ENCODE measurements at regions not wholly inside any gene's neighbourhood (a gene's known extent, or its start where the extent isn't known, plus 50 kb on each side); places are given as distances from the start of the nearest gene placed in this dataset.

GRCh38 chr6:115411756-115412155, 648.9 kb downstream of the FRK start:
- no peak for DNase-seq (ENCODE audit: low read depth)
- TF ChIP-seq, protein P1, sequence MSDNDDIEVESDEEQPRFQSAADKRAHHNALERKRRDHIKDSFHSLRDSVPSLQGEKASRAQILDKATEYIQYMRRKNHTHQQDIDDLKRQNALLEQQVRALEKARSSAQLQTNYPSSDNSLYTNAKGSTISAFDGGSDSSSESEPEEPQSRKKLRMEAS (IDR thresholded peaks at IDR 0.05; ENCODE audit: low read depth, low read length) = no peak
- TF ChIP-seq CTCF (IDR thresholded peaks at IDR 0.05; ENCODE audit: low read depth, low read length) = no peak
- TF ChIP-seq MYC (IDR thresholded peaks at IDR 0.05; ENCODE audit: low read depth, low read length) = no peak
- TF ChIP-seq POLR2A (IDR thresholded peaks at IDR 0.05; ENCODE audit: extremely low read depth, insufficient read length) = no peak
- H3K4me3 ChIP-seq (ENCODE audit: low read depth, low read length) = no peak overlapping the region

DNA sequence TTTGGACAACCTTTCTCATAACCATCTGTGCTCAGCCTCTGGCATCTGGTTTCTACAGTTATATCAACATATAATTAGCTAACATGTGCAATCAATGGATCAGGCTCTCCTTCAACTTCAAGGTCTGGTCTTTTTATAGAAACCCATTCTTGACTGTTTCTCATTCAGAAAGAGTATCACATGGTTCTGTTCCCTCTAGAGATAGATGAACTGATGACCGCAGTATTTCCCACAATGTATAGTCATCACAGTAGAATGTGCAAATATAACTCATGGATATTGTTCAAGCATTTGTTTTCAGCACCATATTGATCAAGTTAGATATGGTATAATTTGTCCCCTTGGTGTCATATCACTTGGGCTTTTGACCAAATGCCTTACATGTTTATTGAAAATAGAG, 656.2 kb downstream of the FRK start:
- no peak for DNase-seq (ENCODE audit: low read depth)
- no peak overlapping the region for H3K4me3 ChIP-seq (ENCODE audit: low read depth, low read length)
- TF ChIP-seq, protein P1 (IDR thresholded peaks at IDR 0.05; ENCODE audit: low read depth, low read length) = no peak
- no peak for TF ChIP-seq MYC (IDR thresholded peaks at IDR 0.05; ENCODE audit: low read depth, low read length)

DNA sequence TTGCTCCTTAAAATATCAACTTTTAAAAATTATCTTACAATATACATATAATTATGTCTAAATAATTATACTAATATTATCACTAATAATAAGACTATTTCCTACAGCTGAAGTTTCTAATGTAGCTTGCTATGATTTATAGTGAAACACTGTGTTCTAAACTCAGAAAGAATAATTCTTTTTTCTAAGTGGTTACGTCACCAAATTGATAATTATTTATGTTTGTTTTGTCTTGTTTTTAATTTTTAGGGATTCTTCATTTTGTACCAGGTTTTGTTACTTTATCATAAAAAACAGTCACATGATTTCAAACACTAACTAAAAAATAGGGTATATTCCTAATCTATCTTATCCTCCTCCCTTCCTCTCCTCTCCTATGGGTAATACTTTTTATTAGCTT, 662.1 kb downstream of the FRK start:
- TF ChIP-seq, protein P1 (IDR thresholded peaks at IDR 0.05; ENCODE audit: low read depth, low read length) = no peak
- TF ChIP-seq CTCF (IDR thresholded peaks at IDR 0.05; ENCODE audit: low read depth, low read length) (no peak), POLR2A (IDR thresholded peaks at IDR 0.05; ENCODE audit: extremely low read depth, insufficient read length) (no peak), MYC (IDR thresholded peaks at IDR 0.05; ENCODE audit: low read depth, low read length) (no peak)
- no peak overlapping the region for H3K4me3 ChIP-seq (ENCODE audit: low read depth, low read length)
- DNase-seq (ENCODE audit: low read depth) = no peak

DNA sequence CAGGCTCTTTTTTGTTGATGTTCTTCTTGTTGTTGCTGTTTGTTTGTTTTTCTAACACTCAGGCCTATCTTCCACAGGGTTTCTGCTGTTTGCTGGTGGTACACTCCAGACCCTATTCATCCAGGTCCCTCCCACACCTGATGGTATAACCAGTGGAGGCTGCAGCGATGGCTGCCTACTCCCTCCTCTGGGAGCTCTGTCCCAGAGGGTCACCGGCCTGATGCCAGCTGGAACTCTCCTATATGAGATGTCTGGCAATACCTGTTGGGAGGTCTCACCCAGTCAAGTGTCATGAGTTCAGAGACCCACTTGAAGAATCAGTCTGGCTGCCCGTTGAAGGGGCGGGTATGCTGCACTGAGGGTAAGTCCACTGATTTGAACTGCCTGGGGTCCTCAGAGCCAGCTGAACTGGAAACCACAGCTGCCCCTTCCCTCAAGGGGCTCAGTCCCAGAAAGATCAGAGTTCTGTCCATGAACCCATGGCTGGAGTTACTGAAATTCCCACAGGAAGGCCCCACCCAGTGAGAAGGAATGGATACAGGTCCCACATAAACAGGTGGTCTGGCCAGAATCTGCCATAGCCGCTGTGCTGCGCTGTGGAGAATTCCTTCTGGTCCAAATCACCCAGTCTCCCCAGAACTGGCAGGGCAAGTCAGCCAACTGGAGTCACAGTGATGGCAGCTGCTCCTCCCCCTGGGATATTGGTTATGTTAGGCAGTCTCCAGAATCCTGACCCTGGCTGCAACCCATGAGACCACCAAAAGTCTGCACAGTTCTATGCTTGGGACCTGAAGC, 664.4 kb downstream of the FRK start:
- no peak overlapping the region for H3K4me3 ChIP-seq (ENCODE audit: low read depth, low read length)
- DNase-seq (ENCODE audit: low read depth) = no peak
- no peak for TF ChIP-seq POLR2A (IDR thresholded peaks at IDR 0.05; ENCODE audit: extremely low read depth, insufficient read length)
- TF ChIP-seq, protein P1 (IDR thresholded peaks at IDR 0.05; ENCODE audit: low read depth, low read length) = no peak

- H3K4me3 ChIP-seq (ENCODE audit: low read depth, low read length) = no peak overlapping the region
- TF ChIP-seq POLR2A (IDR thresholded peaks at IDR 0.05; ENCODE audit: extremely low read depth, insufficient read length) (no peak), CTCF (IDR thresholded peaks at IDR 0.05; ENCODE audit: low read depth, low read length) (no peak), MYC (IDR thresholded peaks at IDR 0.05; ENCODE audit: low read depth, low read length) (no peak)
- TF ChIP-seq, protein P1 (IDR thresholded peaks at IDR 0.05; ENCODE audit: low read depth, low read length) = no peak
- no peak for DNase-seq (ENCODE audit: low read depth)
Observed at GRCh38 chr6:115393821-115394220, 666.9 kb downstream of the FRK start.

GRCh38 chr6:115370202-115370601, 690.5 kb downstream of the FRK start:
- no peak for DNase-seq (ENCODE audit: low read depth)
- TF ChIP-seq, protein P1 (IDR thresholded peaks at IDR 0.05; ENCODE audit: low read depth, low read length) = no peak
- TF ChIP-seq MYC (IDR thresholded peaks at IDR 0.05; ENCODE audit: low read depth, low read length) (no peak), POLR2A (IDR thresholded peaks at IDR 0.05; ENCODE audit: extremely low read depth, insufficient read length) (no peak), CTCF (IDR thresholded peaks at IDR 0.05; ENCODE audit: low read depth, low read length) (no peak)
- no peak overlapping the region for H3K4me3 ChIP-seq (ENCODE audit: low read depth, low read length)

Data from NB4 (cell line).